ENCODE measurements at regions not wholly inside any gene's neighbourhood (a gene's known extent, or its start where the extent isn't known, plus 50 kb on each side); places are given as distances from the start of the nearest gene placed in this dataset.
"Not testable (repeated sequence)": the region's sequence is repeated elsewhere in the genome, so short reads cannot be mapped to it uniquely, and the experiment has no call there.

- Mint-ChIP-seq H3K9me3 (no peaks in the 10 kb centered on the region), H3K27me3 (no peaks in the 10 kb centered on the region), H3K27ac (no peak overlapping the region), H3K4me1 (ENCODE audit: low read depth in 2 of 2) (peaks cover 16 to 17% of the 10 kb centered on the region in 2 donors), H3K36me3 (ENCODE audit: insufficient read depth) (peaks cover 6% of the 10 kb centered on the region), H3K4me3 (no peak overlapping the region)
- ATAC-seq (replicated peaks) (no peak), DNase-seq (no peak)
These were observed 138.4 kb upstream of the TBL1XR1 start for GRCh38 chr3:177335728-177336127.

GRCh38 chr3:177336873-177337450 lies 139.7 kb upstream of the TBL1XR1 start:
- peaks cover 16 to 17% of the 10 kb centered on the region in 2 donors for H3K4me1 Mint-ChIP-seq (ENCODE audit: low read depth in 2 of 2)
- peak overlapping the region; percentile 82 to 92 for H3K27ac Mint-ChIP-seq
- peak overlapping the region in 1 of 2 donors; percentile 26 for H3K4me3 Mint-ChIP-seq
- H3K9me3 Mint-ChIP-seq = no peaks in the 10 kb centered on the region
- DNase-seq (no peak), ATAC-seq (replicated peaks) (no peak)
- peaks cover 6% of the 10 kb centered on the region for H3K36me3 Mint-ChIP-seq (ENCODE audit: insufficient read depth)
- no peaks in the 10 kb centered on the region for H3K27me3 Mint-ChIP-seq

GRCh38 chr3:177337541-177338331 lies 140.5 kb upstream of the TBL1XR1 start:
- peak; percentile 43 to 44 (median 43) for DNase-seq

GRCh38 chr3:177338697-177339219 lies 141.5 kb upstream of the TBL1XR1 start:
- peaks cover 16 to 17% of the 10 kb centered on the region in 2 donors for H3K4me1 Mint-ChIP-seq (ENCODE audit: low read depth in 2 of 2)
- H3K36me3 Mint-ChIP-seq (ENCODE audit: insufficient read depth) = peaks cover 6% of the 10 kb centered on the region
- ATAC-seq (replicated peaks) (no peak), DNase-seq (no peak)
- H3K27ac Mint-ChIP-seq = peak overlapping the region in 1 of 2 donors; percentile 48
- H3K27me3 Mint-ChIP-seq = no peaks in the 10 kb centered on the region
- H3K4me3 Mint-ChIP-seq = peak overlapping the region in 1 of 2 donors; percentile 7
- H3K9me3 Mint-ChIP-seq = no peaks in the 10 kb centered on the region

More at GRCh38 chr3:177337541-177338331, 140.5 kb upstream of the TBL1XR1 start:
- Mint-ChIP-seq H3K27me3 (no peaks in the 10 kb centered on the region), H3K4me1 (ENCODE audit: low read depth in 2 of 2) (peaks cover 16 to 17% of the 10 kb centered on the region in 2 donors), H3K36me3 (ENCODE audit: insufficient read depth) (peaks cover 6% of the 10 kb centered on the region), H3K27ac (peak overlapping the region; percentile 82 to 92), H3K9me3 (no peaks in the 10 kb centered on the region), H3K4me3 (peak overlapping the region; percentile 11 to 26)
- ATAC-seq (replicated peaks) = peak; percentile 89

GRCh38 chr3:177339220-177339703 lies 142.0 kb upstream of the TBL1XR1 start:
- H3K36me3 Mint-ChIP-seq (ENCODE audit: insufficient read depth); DNase-seq; H3K27me3 Mint-ChIP-seq; H3K9me3 Mint-ChIP-seq: not testable (repeated sequence)
- peak overlapping the region; percentile 5 to 7 for H3K4me3 Mint-ChIP-seq
- peak overlapping the region in 1 of 2 donors; percentile 48 for H3K27ac Mint-ChIP-seq
- H3K4me1 Mint-ChIP-seq (ENCODE audit: low read depth in 2 of 2) = peaks cover 16 to 17% of the 10 kb centered on the region in 2 donors
- ATAC-seq (replicated peaks) = peak; percentile 44

- H3K4me3 Mint-ChIP-seq = no peak overlapping the region
- ATAC-seq (replicated peaks) = no peak
- DNase-seq = no peak
- H3K27ac Mint-ChIP-seq = no peak overlapping the region
- H3K4me1 Mint-ChIP-seq (ENCODE audit: low read depth in 2 of 2) = peaks cover 16 to 18% of the 10 kb centered on the region in 2 donors
- peaks cover 6% of the 10 kb centered on the region for H3K36me3 Mint-ChIP-seq (ENCODE audit: insufficient read depth)
- H3K27me3 Mint-ChIP-seq = no peaks in the 10 kb centered on the region
- no peaks in the 10 kb centered on the region for H3K9me3 Mint-ChIP-seq
These were observed 143.1 kb upstream of the TBL1XR1 start for GRCh38 chr3:177340243-177340830.

- Mint-ChIP-seq H3K36me3 (ENCODE audit: insufficient read depth) (peaks cover 6% of the 10 kb centered on the region), H3K4me1 (ENCODE audit: low read depth in 2 of 2) (peaks cover 20 to 26% of the 10 kb centered on the region in 2 donors), H3K27ac (no peak overlapping the region), H3K4me3 (no peak overlapping the region), H3K9me3 (no peaks in the 10 kb centered on the region), H3K27me3 (no peaks in the 10 kb centered on the region)
- ATAC-seq (replicated peaks) (no peak), DNase-seq (no peak)
These were observed 144.6 kb upstream of the TBL1XR1 start for GRCh38 chr3:177341736-177342419.

GRCh38 chr3:177343122-177343625 lies 145.9 kb upstream of the TBL1XR1 start:
- ATAC-seq (replicated peaks) (no peak), DNase-seq (no peak)
- H3K4me1 Mint-ChIP-seq (ENCODE audit: low read depth in 2 of 2) = peaks cover 16 to 17% of the 10 kb centered on the region in 2 donors
- H3K27ac Mint-ChIP-seq = no peak overlapping the region
- H3K4me3 Mint-ChIP-seq = no peak overlapping the region
- no peaks in the 10 kb centered on the region for H3K27me3 Mint-ChIP-seq
- no peaks in the 10 kb centered on the region for H3K9me3 Mint-ChIP-seq
- no peaks in the 10 kb centered on the region for H3K36me3 Mint-ChIP-seq (ENCODE audit: insufficient read depth)

- H3K4me3 Mint-ChIP-seq = no peak overlapping the region
- no peaks in the 10 kb centered on the region for H3K9me3 Mint-ChIP-seq
- peak overlapping the region; percentile 16 to 77 for H3K27ac Mint-ChIP-seq
- H3K36me3 Mint-ChIP-seq (ENCODE audit: insufficient read depth) = no peaks in the 10 kb centered on the region
- DNase-seq = peak in 1 of 3 experiments; percentile 9
- H3K27me3 Mint-ChIP-seq = no peaks in the 10 kb centered on the region
- H3K4me1 Mint-ChIP-seq (ENCODE audit: low read depth in 2 of 2) = peaks cover 7 to 8% of the 10 kb centered on the region in 2 donors
- ATAC-seq (replicated peaks) = peak; percentile 62
These were observed 148.0 kb upstream of the TBL1XR1 start for GRCh38 chr3:177345049-177345972.

- DNase-seq (no peak), ATAC-seq (replicated peaks) (peak; percentile 36)
- peak overlapping the region; percentile 16 to 77 for H3K27ac Mint-ChIP-seq
- H3K4me1 Mint-ChIP-seq (ENCODE audit: low read depth in 2 of 2) = peaks cover 7 to 8% of the 10 kb centered on the region in 2 donors
- H3K9me3 Mint-ChIP-seq = no peaks in the 10 kb centered on the region
- no peaks in the 10 kb centered on the region for H3K27me3 Mint-ChIP-seq
- no peaks in the 10 kb centered on the region for H3K36me3 Mint-ChIP-seq (ENCODE audit: insufficient read depth)
- H3K4me3 Mint-ChIP-seq = no peak overlapping the region
These were observed 148.8 kb upstream of the TBL1XR1 start for GRCh38 chr3:177345973-177346503.

- no peaks in the 10 kb centered on the region for H3K27me3 Mint-ChIP-seq
- DNase-seq (no peak), ATAC-seq (replicated peaks) (no peak)
- H3K36me3 Mint-ChIP-seq (ENCODE audit: insufficient read depth) = no peaks in the 10 kb centered on the region
- H3K9me3 Mint-ChIP-seq = no peaks in the 10 kb centered on the region
- H3K4me1 Mint-ChIP-seq (ENCODE audit: low read depth in 2 of 2) = peaks cover 7 to 8% of the 10 kb centered on the region in 2 donors
- no peak overlapping the region for H3K27ac Mint-ChIP-seq
- H3K4me3 Mint-ChIP-seq = no peak overlapping the region
These were observed 149.6 kb upstream of the TBL1XR1 start for GRCh38 chr3:177346878-177347277.

GRCh38 chr3:177347611-177348010 lies 150.3 kb upstream of the TBL1XR1 start:
- no peak for DNase-seq
- peaks cover 7 to 8% of the 10 kb centered on the region in 2 donors for H3K4me1 Mint-ChIP-seq (ENCODE audit: low read depth in 2 of 2)
- H3K27me3 Mint-ChIP-seq = no peaks in the 10 kb centered on the region
- no peak for ATAC-seq (replicated peaks)
- H3K9me3 Mint-ChIP-seq = no peaks in the 10 kb centered on the region
- H3K27ac Mint-ChIP-seq = no peak overlapping the region
- no peaks in the 10 kb centered on the region for H3K36me3 Mint-ChIP-seq (ENCODE audit: insufficient read depth)
- no peak overlapping the region for H3K4me3 Mint-ChIP-seq

Measured in effector memory CD8-positive, alpha-beta T cell (primary cell).